Heart right ventricle (tissue), 16 donors: ENCODE measurements at regions not wholly inside any gene's neighbourhood (a gene's known extent, or its start where the extent isn't known, plus 50 kb on each side); places are given as distances from the start of the nearest gene placed in this dataset.

Experiments used
- ATAC-seq, 8 donors: fragments of 200-7000 bp; cut with Tn5 transposase; one replicate each; pipeline ENCODE4 v1.9.1; 2020; ENCODE audit warnings: mild to moderate bottlenecking in 8 of 8, moderate library complexity in 8 of 8, moderate number of reproducible peaks in 1 of 8
- DNase-seq, 2 donors: peaks; one replicate each; pipeline ENCODE4 v3.0.0-alpha.2; 2020
- H3K27ac ChIP-seq, 10 donors: fragments of 200-600 bp; sonication (generic) in 2 of 10; one replicate each; pipeline versions ENCODE4 v1.5.0 to v1.8.0; 2020 to 2022; ENCODE audit warnings: mild to moderate bottlenecking in 3 of 10
- H3K27me3 ChIP-seq, 7 donors: fragments of 200-600 bp; one replicate each; pipeline ENCODE4 v1.8.0; 2021 to 2022; ENCODE audit warnings: mild to moderate bottlenecking in 2 of 7
- H3K36me3 ChIP-seq, 9 donors: fragments of 200-600 bp; sonication (generic) in 1 of 9; one replicate each; pipeline versions ENCODE4 v1.5.0 to v1.8.0; 2020 to 2022; ENCODE audit warnings: mild to moderate bottlenecking in 2 of 9
- H3K4me1 ChIP-seq, 9 donors: fragments of 200-600 bp; sonication (generic) in 1 of 9; one replicate each; pipeline versions ENCODE4 v1.5.0 to v1.8.0; 2020 to 2022; ENCODE audit warnings: mild to moderate bottlenecking in 4 of 9
- H3K4me3 ChIP-seq, 10 donors: fragments of 200-600 bp; sonication (generic) in 2 of 10; one replicate each; pipeline versions ENCODE4 v1.5.0 to v1.8.0; 2020 to 2022; ENCODE audit warnings: mild to moderate bottlenecking in 7 of 10, moderate library complexity in 2 of 10
- H3K9me3 ChIP-seq, 11 donors: fragments of 200-600 bp in 10 of 11; sonication (generic) in 2 of 11; one replicate each; pipeline versions ENCODE4 v1.5.0 to v1.8.0; 2013 to 2022; ENCODE audit warnings: mild to moderate bottlenecking in 2 of 11, control low read depth in 1 of 11, moderate library complexity in 1 of 11
- WGBS, 2 donors: extraction: QIAGEN DNeasy Blood & Tissue Kit; methylation state at CpG; one replicate each; pipeline ENCODE4 v1.1.7; 2013; ENCODE audit warnings: inconsistent platforms in 1 of 2; 5-methylcytosine and 5-hydroxymethylcytosine counted together
- intact Hi-C, 10 donors: fragments of 100-400 bp; cut with DNase I; formaldehyde crosslinking; loops; one replicate each; pipeline versions ENCODE4 v1.11.1 to v1.14.2; 2022
- TF ChIP-seq, protein P1 (sequence below), 9 donors: fragments of 200-600 bp; sonication (generic) in 2 of 9; IDR thresholded peaks; one replicate each; pipeline versions ENCODE4 v1.5.0 to v1.8.0; 2021 to 2022; ENCODE audit warnings: antibody characterized with exemption in 9 of 9, mild to moderate bottlenecking in 5 of 9, moderate library complexity in 1 of 9
- donor health status: Arrhythmogenic right ventricular cardiomyopathy.
- donor health status: ischemic (EF 13 %, LVEDD 7.1; RV severe dilation, severe dysfunction).
- donor health status: healthy with polysubstance abuse.
- donor health status: DM: no; HTN: yes; CAD: no.
- donor health status: DM: no; HTN: no; CAD: no.
- donor health status: ischemic (EF 25% LVEDD 6.9; RV normal size, moderate dysfunction).
- donor health status: ischemic (EF 25% LVEDD 5.7; RV mildly dilated, moderate dysfunction).
- donor health status: healthy.
- donor health status: DM: yes; HTN: yes; CAD: no.
- donor health status: Ischemic cardiomyopathy.
- donor health status: ischemic (EF 35%, LVEDD 5.7; RV mildly dilated, moderate dysfunction).
- donor health status: nonischemic (EF 11% LVEDD 7.7; RV severe dilation, severe dysfunction).
- donor health status: DM: yes; HTN: yes; CAD: no.
- donor health status: PGD.
- donor health status: ischemic (EF 29% LVEDD 5.4; RV normal size, mild dysfunction).
- donor health status: nonischemic (EF 23%, LVEDD 6.1; RV moderate dilation, normal function).

DNA sequence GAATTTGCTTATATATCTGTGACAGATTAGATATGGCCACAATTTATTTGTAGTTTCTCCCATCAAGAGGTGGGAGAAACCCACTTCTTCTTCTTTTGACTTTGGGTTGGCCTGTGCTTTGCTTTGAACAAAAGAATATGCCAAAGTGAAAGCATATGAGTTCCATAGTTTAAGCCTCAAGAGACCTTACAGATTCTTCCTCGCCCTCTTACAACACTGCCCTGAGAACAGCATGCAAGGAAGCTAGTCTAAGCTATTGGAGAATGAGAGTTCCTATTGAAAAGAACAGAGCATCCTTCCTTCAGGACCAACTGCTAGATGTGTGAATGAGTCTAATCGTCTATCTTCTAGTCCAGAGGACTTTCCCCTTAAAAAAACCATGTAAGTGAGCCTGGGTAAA is 394.8 kb downstream of the TUSC7 start:
- Histone ChIP-seq H3K9me3 (no peaks in the 10 kb centered on the region), H3K4me3 (no peak overlapping the region), H3K4me1 (no peaks in the 10 kb centered on the region), H3K27ac (no peak overlapping the region), H3K27me3 (no peaks in the 10 kb centered on the region), H3K36me3 (no peaks in the 10 kb centered on the region)
- no peak for DNase-seq
- 52 to 53% methylated on average over 2 of the region's 2 CpGs for WGBS, 2 donors
- intact Hi-C loops, result no loop called here
- ATAC-seq, result no peak
- TF ChIP-seq, protein P1, sequence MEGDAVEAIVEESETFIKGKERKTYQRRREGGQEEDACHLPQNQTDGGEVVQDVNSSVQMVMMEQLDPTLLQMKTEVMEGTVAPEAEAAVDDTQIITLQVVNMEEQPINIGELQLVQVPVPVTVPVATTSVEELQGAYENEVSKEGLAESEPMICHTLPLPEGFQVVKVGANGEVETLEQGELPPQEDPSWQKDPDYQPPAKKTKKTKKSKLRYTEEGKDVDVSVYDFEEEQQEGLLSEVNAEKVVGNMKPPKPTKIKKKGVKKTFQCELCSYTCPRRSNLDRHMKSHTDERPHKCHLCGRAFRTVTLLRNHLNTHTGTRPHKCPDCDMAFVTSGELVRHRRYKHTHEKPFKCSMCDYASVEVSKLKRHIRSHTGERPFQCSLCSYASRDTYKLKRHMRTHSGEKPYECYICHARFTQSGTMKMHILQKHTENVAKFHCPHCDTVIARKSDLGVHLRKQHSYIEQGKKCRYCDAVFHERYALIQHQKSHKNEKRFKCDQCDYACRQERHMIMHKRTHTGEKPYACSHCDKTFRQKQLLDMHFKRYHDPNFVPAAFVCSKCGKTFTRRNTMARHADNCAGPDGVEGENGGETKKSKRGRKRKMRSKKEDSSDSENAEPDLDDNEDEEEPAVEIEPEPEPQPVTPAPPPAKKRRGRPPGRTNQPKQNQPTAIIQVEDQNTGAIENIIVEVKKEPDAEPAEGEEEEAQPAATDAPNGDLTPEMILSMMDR (IDR thresholded peaks at IDR 0.05), result no peak

DNA sequence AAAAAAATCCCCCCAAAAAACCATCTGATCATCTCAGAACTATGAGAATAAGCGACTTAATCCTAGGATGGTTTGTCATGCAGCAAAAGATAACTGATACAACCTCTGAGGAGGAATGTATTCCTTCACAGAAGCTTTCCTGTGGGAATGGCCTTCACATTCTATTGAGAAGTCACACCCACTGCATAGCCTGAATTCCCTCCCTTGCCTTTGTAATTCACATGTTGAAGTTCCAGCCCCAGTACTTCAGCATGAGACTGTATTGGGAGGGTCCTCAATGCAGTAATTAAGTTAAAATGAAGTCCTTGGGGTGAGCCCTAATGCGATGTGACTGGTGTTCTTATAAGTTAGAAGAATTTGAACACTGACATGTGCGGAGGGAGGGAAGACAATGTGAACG is 395.2 kb downstream of the TUSC7 start:
- H3K36me3 ChIP-seq, result no peaks in the 10 kb centered on the region
- TF ChIP-seq, protein P1 (IDR thresholded peaks at IDR 0.05), result no peak
- no peaks in the 10 kb centered on the region for H3K27me3 ChIP-seq
- no peaks in the 10 kb centered on the region for H3K4me1 ChIP-seq
- no peak overlapping the region for H3K4me3 ChIP-seq
- 88 to 89% methylated on average over 4 of the region's 4 CpGs for WGBS, 2 donors
- no peak for ATAC-seq
- DNase-seq, result no peak
- no peaks in the 10 kb centered on the region for H3K9me3 ChIP-seq
- intact Hi-C loops, result no loop called here
- no peak overlapping the region for H3K27ac ChIP-seq

DNA sequence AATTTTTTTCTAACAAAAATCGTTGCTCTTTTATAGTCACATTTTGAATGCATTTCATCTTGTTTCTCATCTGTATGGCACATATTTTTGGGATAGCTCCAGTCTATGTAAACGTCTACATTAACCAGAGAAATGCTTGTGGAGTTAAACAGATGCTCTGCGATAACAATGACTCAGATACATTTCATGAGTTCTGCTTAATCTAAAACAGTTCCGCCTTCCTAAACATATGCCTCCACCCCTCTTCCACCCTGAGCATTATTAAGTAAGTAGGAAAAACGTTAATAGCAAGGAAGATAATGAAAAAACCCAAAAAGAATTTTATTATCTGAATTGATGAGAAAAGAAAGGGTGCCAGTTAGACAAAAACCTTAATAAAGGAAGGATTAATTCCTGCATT is 396.1 kb downstream of the TUSC7 start:
- TF ChIP-seq, protein P1 (IDR thresholded peaks at IDR 0.05), result no peak
- Histone ChIP-seq H3K27me3 (no peaks in the 10 kb centered on the region), H3K36me3 (no peaks in the 10 kb centered on the region), H3K4me3 (no peak overlapping the region), H3K4me1 (no peaks in the 10 kb centered on the region), H3K27ac (no peak overlapping the region), H3K9me3 (no peaks in the 10 kb centered on the region)
- ATAC-seq (no peak), DNase-seq (no peak)
- 54 to 58% methylated on average over 5 of the region's 5 CpGs for WGBS, 2 donors
- intact Hi-C loops, result no loop called here

DNA sequence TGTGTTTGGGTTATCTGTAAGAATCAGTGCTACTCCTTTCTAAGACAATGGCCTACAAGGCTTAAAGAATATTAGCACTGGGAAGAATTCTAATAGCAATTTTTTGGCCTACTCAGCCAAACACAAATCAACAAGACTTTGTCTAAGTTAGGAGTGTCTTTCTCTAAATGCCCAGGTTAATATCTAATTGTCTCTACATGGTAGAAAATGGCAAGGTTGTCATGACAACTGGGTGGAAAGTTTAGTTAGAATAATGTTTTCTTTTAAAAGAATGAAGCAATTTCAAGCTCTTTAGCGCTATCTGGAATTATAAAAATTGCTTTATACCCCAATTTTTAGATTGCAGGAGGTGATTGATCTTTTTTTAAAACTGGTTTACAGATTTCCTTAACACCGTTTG is 396.8 kb downstream of the TUSC7 start:
- 77 to 83% methylated on average over 2 of the region's 2 CpGs for WGBS, 2 donors
- Histone ChIP-seq H3K36me3 (no peaks in the 10 kb centered on the region), H3K4me1 (no peaks in the 10 kb centered on the region), H3K27me3 (no peaks in the 10 kb centered on the region), H3K9me3 (no peaks in the 10 kb centered on the region), H3K27ac (no peak overlapping the region), H3K4me3 (no peak overlapping the region)
- DNase-seq, result no peak
- ATAC-seq, result no peak
- TF ChIP-seq, protein P1 (IDR thresholded peaks at IDR 0.05), result no peak
- intact Hi-C loops, result no loop called here

DNA sequence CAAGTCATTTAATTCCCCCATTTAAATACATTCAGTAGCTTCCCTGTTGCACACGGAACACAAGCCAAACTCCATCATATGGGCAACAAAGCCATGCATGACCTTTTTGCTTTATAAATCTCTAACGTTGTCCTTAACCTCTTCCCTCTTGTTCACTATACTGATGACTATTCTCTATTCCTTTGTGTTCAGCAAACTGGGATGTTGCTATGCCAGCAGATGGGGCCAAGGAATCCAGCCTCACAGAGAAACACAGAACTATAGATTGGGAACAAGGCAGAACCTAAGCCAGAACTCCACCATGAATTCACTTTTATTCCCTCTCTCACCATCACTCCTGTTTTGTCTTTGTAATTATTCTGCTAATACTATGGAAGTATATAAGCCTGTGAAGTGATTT is 398.4 kb downstream of the TUSC7 start:
- Histone ChIP-seq H3K9me3 (no peaks in the 10 kb centered on the region), H3K4me1 (no peaks in the 10 kb centered on the region), H3K4me3 (no peak overlapping the region), H3K27ac (no peak overlapping the region), H3K36me3 (no peaks in the 10 kb centered on the region), H3K27me3 (no peaks in the 10 kb centered on the region)
- intact Hi-C loops, result no loop called here
- DNase-seq (no peak), ATAC-seq (no peak)
- TF ChIP-seq, protein P1 (IDR thresholded peaks at IDR 0.05), result no peak
- WGBS, 2 donors, result 75 to 80% methylated on average over 2 of the region's 2 CpGs
